HL-60/S4 treated with phorbol 12-myristate 13-acetate at 8.2 ng/mL for 4 days and 3 days (cell line): ENCODE measurements at regions not wholly inside any gene's neighbourhood (a gene's known extent, or its start where the extent isn't known, plus 50 kb on each side); places are given as distances from the start of the nearest gene placed in this dataset.
"Not testable (repeated sequence)": the region's sequence is repeated elsewhere in the genome, so short reads cannot be mapped to it uniquely, and the experiment has no call there.

ENCODE experiments used
- in situ Hi-C: fragments of 300-500 bp; cut with MboI; formaldehyde crosslinking; loops from 2 replicates; pipeline ENCODE4 v1.15.0; 2022; ENCODE audit warnings: low sequenced_read_pairs

GRCh38 chr1:193929374-193930033 is 743.1 kb upstream of the B3GALT2 start:
- in situ Hi-C loops, result no loop called here

DNA sequence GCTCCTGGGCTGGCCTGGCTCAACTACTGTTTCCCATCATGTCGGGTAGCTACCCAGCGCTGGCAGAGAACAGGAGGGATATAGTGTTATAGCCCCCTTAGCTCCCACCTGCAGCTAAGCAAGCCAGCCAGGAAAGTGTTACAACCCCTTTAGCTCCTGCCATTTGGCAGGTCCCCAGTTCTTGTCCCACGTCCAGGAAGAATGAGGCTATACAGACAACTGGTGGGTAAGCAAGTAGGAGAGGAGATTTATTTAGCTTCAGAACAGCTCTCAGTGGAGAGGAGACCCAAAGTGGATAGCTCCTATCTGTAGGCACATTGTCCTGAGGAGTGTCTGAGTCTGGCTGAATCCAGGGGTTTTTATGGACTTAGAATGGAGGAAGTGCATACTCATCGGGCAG is 741.1 kb upstream of the B3GALT2 start:
- in situ Hi-C loops, result no loop called here

GRCh38 chr1:193926956-193927355 is 740.5 kb upstream of the B3GALT2 start:
- in situ Hi-C loops, result no loop called here

- in situ Hi-C loops, result no loop called here
Observed at GRCh38 chr1:193919827-193920226, 733.4 kb upstream of the B3GALT2 start.

- in situ Hi-C loops, result no loop called here
Observed at GRCh38 chr1:193916452-193916851, 730.0 kb upstream of the B3GALT2 start.

DNA sequence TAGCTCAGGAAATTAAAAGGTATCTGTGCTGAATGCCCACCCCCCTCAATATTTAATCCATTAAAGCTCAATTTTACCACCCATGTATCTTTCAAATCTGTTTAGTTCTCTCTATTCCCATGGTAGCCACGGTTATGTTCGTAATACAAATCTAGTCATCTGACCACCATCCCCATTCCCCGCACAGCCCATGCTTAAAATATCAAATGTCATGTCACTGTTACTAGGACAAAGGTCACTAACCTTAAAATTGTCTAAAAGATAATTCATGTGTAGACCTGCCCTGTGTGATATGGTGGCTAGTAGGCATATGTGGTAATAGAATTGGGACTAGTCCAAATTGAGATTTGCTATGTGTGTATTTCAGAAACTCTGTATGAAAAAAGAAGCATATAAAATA is 728.5 kb upstream of the B3GALT2 start:
- in situ Hi-C loops, result no loop called here

GRCh38 chr1:193909406-193910082 is 723.1 kb upstream of the B3GALT2 start:
- in situ Hi-C loops, result no loop called here

DNA sequence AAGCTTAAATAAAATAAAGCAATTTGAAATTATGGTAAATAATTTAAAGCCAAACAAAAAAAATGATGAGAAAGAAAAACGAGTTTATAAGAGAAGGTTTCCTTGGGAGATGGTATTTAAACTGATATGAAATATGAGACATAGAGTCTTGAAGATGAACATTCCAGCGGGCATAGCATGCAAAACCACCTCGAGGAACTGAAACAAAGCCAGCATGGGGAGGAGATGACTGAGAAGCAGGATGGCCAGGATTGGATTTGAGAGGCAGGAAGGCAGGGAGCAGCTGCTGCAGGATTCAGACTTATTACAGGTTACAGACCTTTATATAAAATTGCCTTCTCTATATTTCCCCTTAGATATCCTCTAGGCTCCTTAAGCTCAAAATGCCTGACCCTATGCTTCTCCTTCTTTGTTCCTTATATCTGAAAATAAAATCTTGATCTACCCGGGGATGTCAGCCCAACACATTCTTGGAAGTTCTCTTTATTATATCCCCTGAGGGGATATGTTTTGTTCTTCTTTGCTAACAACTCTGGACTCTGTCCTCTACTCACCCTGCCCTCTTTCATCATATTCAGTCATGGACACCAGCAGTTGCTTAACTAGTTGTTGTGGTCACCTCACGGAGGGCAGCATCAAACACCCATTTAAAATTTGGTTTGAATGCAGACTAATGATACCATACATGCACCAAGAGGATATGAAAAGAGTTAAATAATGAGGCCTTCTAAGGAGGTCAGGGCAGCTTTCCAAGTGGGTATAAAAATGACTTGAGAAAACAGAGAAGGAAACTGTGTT is 719.1 kb upstream of the B3GALT2 start:
- in situ Hi-C loops, result no loop called here

DNA sequence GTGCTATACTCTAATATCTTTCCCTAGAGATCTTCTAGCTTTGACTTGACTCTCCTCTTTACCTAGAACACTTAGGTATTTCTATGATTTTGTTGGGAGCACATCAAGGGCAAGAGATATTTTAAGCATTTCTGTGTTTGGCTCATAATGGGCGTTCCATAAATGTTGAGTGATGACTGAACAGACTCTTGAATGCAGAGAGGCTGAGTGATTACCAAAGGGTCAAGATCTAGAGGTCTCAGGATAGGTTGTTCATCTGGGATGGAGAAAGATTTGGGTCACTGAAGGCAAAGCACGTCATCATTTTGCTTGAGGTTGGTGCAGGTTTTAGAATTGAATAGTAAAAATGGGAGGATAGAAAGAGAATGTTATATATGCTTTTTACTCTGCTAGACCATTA is 705.4 kb upstream of the B3GALT2 start:
- in situ Hi-C loops, result no loop called here

DNA sequence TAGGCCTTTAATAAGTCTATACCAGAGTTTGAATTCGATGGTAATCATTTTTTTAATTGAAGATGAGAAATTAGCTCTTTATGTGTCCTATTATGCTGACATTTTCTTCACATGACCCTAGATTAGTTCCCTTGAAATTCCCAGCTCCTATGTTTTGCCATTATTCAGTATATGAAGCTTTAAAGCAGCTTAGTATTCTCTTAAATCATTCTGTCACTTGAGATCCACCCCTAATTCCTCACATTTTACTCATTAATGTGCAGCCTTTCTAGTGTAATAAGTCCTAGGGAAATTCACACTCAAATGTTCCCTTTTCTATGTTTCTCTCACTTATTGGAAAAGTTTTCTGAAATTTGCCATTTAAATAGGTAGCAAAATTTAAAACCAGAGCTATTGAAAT is 704.5 kb upstream of the B3GALT2 start:
- in situ Hi-C loops, result no loop called here

DNA sequence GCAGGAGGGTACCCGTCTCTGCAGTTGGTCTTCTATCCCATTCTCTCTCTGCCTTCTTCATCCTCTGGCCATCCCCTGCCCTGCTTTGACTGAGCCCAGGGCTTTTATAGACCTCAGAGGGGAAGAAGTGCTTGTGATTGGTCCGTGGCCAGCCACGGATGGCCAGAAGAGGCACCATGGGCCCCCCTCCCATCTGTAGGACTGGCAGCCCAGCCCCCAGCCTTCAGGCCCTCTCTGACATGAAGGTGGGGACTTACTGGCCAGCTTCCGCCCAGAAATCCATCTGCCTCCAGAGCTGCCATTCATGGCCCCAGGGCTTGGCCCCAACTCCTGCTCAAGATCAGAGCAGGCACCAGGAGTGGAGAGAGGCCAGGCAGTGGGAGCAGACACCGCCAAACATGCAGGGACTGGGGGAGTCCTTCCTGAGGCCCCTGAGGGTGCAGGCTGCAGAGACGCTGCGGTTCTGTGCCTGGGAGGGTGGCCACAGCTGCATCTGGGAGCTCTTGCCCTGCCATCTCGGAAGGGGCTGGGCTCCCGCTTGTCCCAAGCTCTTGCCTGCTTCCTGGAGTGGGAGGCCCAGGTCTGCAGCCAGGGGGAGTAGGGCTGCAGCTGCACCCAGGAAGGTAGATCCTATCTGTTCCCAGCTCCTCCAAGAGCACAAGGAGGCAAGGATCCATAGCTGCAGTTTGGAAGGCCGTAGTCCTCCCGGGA is 698.6 kb upstream of the B3GALT2 start:
- in situ Hi-C loops, result no loop called here

GRCh38 chr1:193877920-193878319 is 691.5 kb upstream of the B3GALT2 start:
- in situ Hi-C loops, result not testable (repeated sequence)

- in situ Hi-C loops, result no loop called here
Observed at GRCh38 chr1:193868425-193868824, 682.0 kb upstream of the B3GALT2 start.

DNA sequence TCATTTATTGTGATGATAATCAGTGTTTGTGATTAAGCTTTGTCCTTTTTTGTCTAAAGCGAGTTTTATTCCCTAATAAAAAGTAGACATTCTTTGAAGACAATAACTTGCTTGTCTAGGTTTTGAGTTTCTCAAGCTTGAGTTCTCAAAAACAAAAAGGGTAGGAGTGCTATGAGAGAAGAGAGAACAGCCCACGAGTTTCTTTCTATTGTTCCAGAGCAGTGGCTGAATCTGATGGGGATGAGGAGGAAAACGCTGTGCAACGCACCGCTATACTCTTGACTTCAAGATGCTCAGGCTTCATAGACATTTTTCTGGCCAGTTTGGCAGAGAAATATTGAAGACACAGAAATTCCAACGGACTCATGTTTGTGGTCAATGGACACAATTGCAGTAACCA is 669.8 kb upstream of the B3GALT2 start:
- in situ Hi-C loops, result no loop called here

DNA sequence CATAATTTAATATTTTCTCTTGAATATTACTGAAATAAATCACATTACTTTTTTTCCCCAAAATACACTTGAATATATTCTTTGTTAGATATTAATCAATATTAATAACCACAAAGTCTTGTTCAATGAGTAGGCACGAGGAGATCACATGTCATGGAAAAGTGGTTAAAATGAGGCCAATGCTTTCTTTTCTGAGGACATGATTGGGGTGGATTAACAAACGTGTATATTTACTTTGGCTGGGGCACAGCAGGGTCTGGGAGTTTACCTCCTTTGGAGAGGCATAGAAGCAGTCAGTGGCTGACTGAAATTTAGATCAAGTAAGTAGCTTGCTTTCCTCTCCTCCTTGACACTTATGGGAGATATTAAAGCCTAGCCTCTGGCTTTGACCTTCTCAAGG is 664.3 kb upstream of the B3GALT2 start:
- in situ Hi-C loops, result no loop called here

GRCh38 chr1:193846876-193847604 is 660.6 kb upstream of the B3GALT2 start:
- in situ Hi-C loops, result no loop called here

DNA sequence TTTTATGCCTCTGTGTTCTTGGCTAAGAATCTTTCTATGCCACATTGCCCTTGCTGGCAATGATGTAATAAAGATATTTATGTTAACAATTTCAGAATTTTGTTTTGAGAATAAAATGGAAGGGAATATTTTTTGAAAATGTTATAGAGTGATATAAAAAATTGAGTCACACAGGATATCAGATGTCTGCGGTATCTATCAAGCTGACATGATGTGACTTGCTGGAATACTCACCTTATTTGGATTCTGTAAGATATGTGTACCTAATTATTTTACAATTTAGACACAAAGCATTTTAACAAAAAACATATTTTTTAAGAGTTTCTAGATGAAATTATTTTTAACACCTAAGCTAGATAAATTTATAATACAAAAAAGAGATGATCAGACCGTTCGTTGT is 660.0 kb upstream of the B3GALT2 start:
- in situ Hi-C loops, result no loop called here

GRCh38 chr1:193841857-193842256 is 655.4 kb upstream of the B3GALT2 start:
- in situ Hi-C loops, result no loop called here

GRCh38 chr1:193831465-193831864 is 645.1 kb upstream of the B3GALT2 start:
- in situ Hi-C loops, result no loop called here

DNA sequence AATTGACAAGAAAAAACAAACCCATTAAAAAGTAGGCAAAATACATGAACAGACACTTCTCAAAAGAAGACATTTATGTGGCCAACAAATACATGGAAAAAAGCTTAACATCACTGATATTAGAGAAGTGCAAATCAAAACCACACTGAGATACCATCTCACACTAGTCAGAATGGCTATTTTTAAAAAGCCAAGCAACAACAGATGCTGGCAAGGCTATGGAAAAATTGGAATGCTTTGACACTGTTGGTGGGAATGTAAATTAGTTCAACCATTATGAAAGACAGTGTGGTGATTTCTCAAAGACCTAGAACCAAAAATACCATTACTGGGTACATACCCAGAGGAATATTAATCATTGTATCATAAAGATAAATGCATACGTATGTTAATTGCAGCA is 641.1 kb upstream of the B3GALT2 start:
- in situ Hi-C loops, result no loop called here

DNA sequence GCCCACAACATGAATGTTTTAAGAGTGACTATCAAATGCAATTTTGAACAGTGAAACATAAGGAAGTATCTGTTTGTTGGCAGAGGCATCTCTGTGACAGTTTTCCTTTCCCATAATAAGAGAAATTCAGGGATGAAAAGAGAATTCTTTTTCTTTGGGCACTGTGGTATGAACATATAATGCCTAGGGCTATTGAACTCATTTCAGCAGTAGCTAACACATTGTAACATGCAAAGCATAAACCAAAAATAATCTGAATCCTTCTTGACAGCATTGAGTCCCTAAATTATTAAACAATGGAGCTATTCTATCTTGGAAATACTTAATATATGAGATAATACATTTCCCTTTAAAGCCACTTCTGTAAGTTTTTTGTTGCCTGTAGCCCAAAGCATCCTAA is 633.0 kb upstream of the B3GALT2 start:
- in situ Hi-C loops, result no loop called here
